Endothelial cell of umbilical vein (primary cell): ENCODE measurements at regions not wholly inside any gene's neighbourhood (a gene's known extent, or its start where the extent isn't known, plus 50 kb on each side); places are given as distances from the start of the nearest gene placed in this dataset.

Experiments
- BruUV-seq: library from RNA; stranded (reverse); fragments of 400-500 nt; replicated peaks from 2 replicates; lab custom pipeline; 2021; lab: Mats Ljungman, UMichigan
- CTCF ChIA-PET: fragments of 300-600, 350-600 bp; sonication (Branson Sonifier 250); formaldehyde crosslinking; loops from one replicate; lab custom pipeline; 2021; ENCODE audit warnings: antibody characterized with exemption, inconsistent platforms; lab: Charles Lee
- POLR2A ChIA-PET: fragments of 300-600, 350-600 bp; sonication (Branson Sonifier 250); formaldehyde crosslinking; loops from one replicate; lab custom pipeline; 2021; ENCODE audit warnings: antibody characterized with exemption, inconsistent platforms; lab: Charles Lee
- DNase-seq: peaks from one replicate; pipeline ENCODE4 v3.0.0-alpha.2; 2011; ENCODE audit warnings: low read depth, low spot score
- FAIRE-seq: peaks from 2 replicates; lab custom pipeline; 2011; peaks lifted over from hg19 to GRCh38; lab: Jason Lieb, UNC
- H2AFZ ChIP-seq: 2 replicates; pipeline ENCODE4 v1.6.0; 2012; ENCODE audit warnings: low read depth, low read length, control low read depth, inconsistent platforms
- H3K27ac ChIP-seq: 2 replicates; pipeline ENCODE4 v1.5.1; 2011; ENCODE audit warnings: low read depth, mild to moderate bottlenecking, control low read depth, low read length, moderate library complexity; ENCODE audit not compliant: insufficient read depth
- H3K27me3 ChIP-seq, 2 experiments: 2 replicates each; pipeline versions ENCODE4 v1.6.0 to v1.6.1; 2011; ENCODE audit warnings: low read length in 2 of 2, mixed read lengths in 1 of 2; ENCODE audit not compliant: control insufficient read depth in 2 of 2, insufficient read depth in 2 of 2
- H3K36me3 ChIP-seq, 2 experiments: 2 replicates in 1 of 2; 3 replicates in 1 of 2; pipeline ENCODE4 v1.5.1; 2011; ENCODE audit warnings: low read length in 2 of 2, mild to moderate bottlenecking in 1 of 2, moderate library complexity in 1 of 2; ENCODE audit not compliant: control insufficient read depth in 2 of 2, insufficient read depth in 2 of 2; ENCODE audit errors: extremely low read depth in 1 of 2
- H3K4me1 ChIP-seq: 3 replicates; pipeline ENCODE4 v1.5.1; 2011; ENCODE audit warnings: mild to moderate bottlenecking, low read length; ENCODE audit not compliant: control insufficient read depth, insufficient read depth; ENCODE audit errors: extremely low read depth
- H3K4me2 ChIP-seq: 2 replicates; pipeline ENCODE4 v1.6.1; 2011; ENCODE audit warnings: low read length, control low read depth, mixed read lengths; ENCODE audit not compliant: insufficient read depth
- H3K4me3 ChIP-seq, 3 experiments: fragments of 200-600 bp in 1 of 3; sonication (generic), shearing (Covaris generic) in 1 of 3; replicated peaks in 1 of 3; 2 replicates each; pipeline ENCODE4 v1.5.1; 2011 to 2016; ENCODE audit warnings: control low read depth in 3 of 3, low read length in 3 of 3, mild to moderate bottlenecking in 2 of 3, inconsistent platforms in 1 of 3, low read depth in 1 of 3, moderate library complexity in 1 of 3; ENCODE audit not compliant: insufficient read depth in 1 of 3
- H3K79me2 ChIP-seq: 2 replicates; pipeline ENCODE4 v1.6.0; 2012; ENCODE audit warnings: low read length, inconsistent platforms; ENCODE audit not compliant: control insufficient read depth, insufficient read depth
- H3K9ac ChIP-seq: replicated peaks from 2 replicates; pipeline ENCODE3; 2011; ENCODE audit warnings: low read length, control low read depth; ENCODE audit not compliant: insufficient read depth; ENCODE audit errors: extremely low read depth
- H3K9me1 ChIP-seq: replicated peaks from 3 replicates; pipeline ENCODE4 v1.6.0; 2011; ENCODE audit warnings: mild to moderate bottlenecking, low read length; ENCODE audit not compliant: control insufficient read depth, insufficient read depth; ENCODE audit errors: extremely low read depth
- H3K9me3 ChIP-seq: replicated peaks from 2 replicates; pipeline ENCODE4 v1.5.1; 2012; ENCODE audit warnings: low read length, inconsistent platforms; ENCODE audit not compliant: control insufficient read depth, insufficient read depth
- H4K20me1 ChIP-seq: replicated peaks from 2 replicates; pipeline ENCODE3; 2011; ENCODE audit warnings: mild to moderate bottlenecking, low read length; ENCODE audit not compliant: control insufficient read depth, insufficient read depth; ENCODE audit errors: extremely low read depth
- CTCF ChIP-seq, 2 donors: IDR thresholded peaks; 1 replicate in 1 of 2; 2 replicates in 1 of 2; pipeline ENCODE4 v1.5.1; 2011; ENCODE audit warnings: low read length in 2 of 2, mild to moderate bottlenecking in 2 of 2, moderate library complexity in 2 of 2, control low read depth in 1 of 2, inconsistent platforms in 1 of 2, low read depth in 1 of 2; ENCODE audit not compliant: insufficient read depth in 1 of 2; ENCODE audit errors: extremely low read depth in 1 of 2
- EZH2 ChIP-seq: IDR thresholded peaks from 2 replicates; pipeline ENCODE4 v1.6.1; 2012; ENCODE audit warnings: borderline replicate concordance, low read depth, mild to moderate bottlenecking, moderate library complexity, low read length, inconsistent platforms; ENCODE audit not compliant: severe bottlenecking
- FOS ChIP-seq: IDR thresholded peaks from 2 replicates; pipeline ENCODE4 v1.6.1; 2011; ENCODE audit warnings: mild to moderate bottlenecking, low read length, moderate library complexity, borderline replicate concordance; ENCODE audit not compliant: insufficient read depth
- GATA2 ChIP-seq: IDR thresholded peaks from 2 replicates; pipeline ENCODE4 v1.7.0; 2011; ENCODE audit warnings: low read depth, mild to moderate bottlenecking, moderate library complexity, mixed read lengths, low read length; ENCODE audit not compliant: insufficient read length, insufficient read depth
- JUN ChIP-seq: IDR thresholded peaks from 2 replicates; pipeline ENCODE4 v1.6.1; 2011; ENCODE audit warnings: borderline replicate concordance, low read depth; ENCODE audit not compliant: insufficient read length, insufficient read depth
- MAX ChIP-seq: IDR thresholded peaks from 2 replicates; pipeline ENCODE4 v1.6.1; 2011; ENCODE audit not compliant: insufficient read depth, insufficient read length
- MYC ChIP-seq: IDR thresholded peaks from one replicate; pipeline ENCODE4 v1.6.1; 2011; ENCODE audit warnings: mild to moderate bottlenecking, low read depth, low read length
- POLR2A ChIP-seq: IDR thresholded peaks from 2 replicates; pipeline ENCODE4 v1.6.1; 2012; ENCODE audit warnings: low read depth, mild to moderate bottlenecking, control low read depth, low read length
- POLR2AphosphoS5 ChIP-seq: IDR thresholded peaks from 2 replicates; pipeline ENCODE4 v1.6.1; 2012; ENCODE audit warnings: low read depth, mild to moderate bottlenecking, control low read depth, low read length, moderate library complexity; ENCODE audit not compliant: insufficient read depth
- dilution Hi-C: fragments of 300-500 bp; cut with MboI; formaldehyde crosslinking; loops from one replicate; pipeline ENCODE4 v1.15.0; 2019; ENCODE audit warnings: low sequenced_read_pairs; ENCODE audit not compliant: extremely low pct_ligation_motif_present
- intact Hi-C: fragments of 100-400 bp; cut with micrococcal nuclease; formaldehyde crosslinking; loops from one replicate; pipeline ENCODE4 v1.10.0; 2022

GRCh38 chr4:27267970-27268355 is 407.3 kb downstream of the STIM2 start:
- Histone ChIP-seq H3K4me1 (no peaks in the 10 kb centered on the region), H4K20me1 (no peaks in the 10 kb centered on the region), H3K79me2 (no peaks in the 10 kb centered on the region), H3K9ac (no peak overlapping the region), H3K9me1 (no peaks in the 10 kb centered on the region), H3K9me3 (no peaks in the 10 kb centered on the region), H3K27me3 (no peaks in the 10 kb centered on the region), H3K4me3 (no peak overlapping the region), H3K4me2 (no peak overlapping the region), H3K36me3 (no peaks in the 10 kb centered on the region), H3K27ac (no peak overlapping the region), H2AFZ (no peak overlapping the region)
- dilution Hi-C loops (no loop called here), intact Hi-C loops (no loop called here)
- TF ChIP-seq CTCF (IDR thresholded peaks at IDR 0.05; ENCODE audit: extremely low read depth in 1 of 2, insufficient read depth in 1 of 2, low read depth in 1 of 2, low read length in 2 of 2) (no peak), MAX (no peak), MYC (no peak), GATA2 (no peak), FOS (no peak), EZH2 (no peak), POLR2AphosphoS5 (no peak), POLR2A (no peak), JUN (no peak)
- ChIA-PET POLR2A (no interaction called here), CTCF (no interaction called here)
- no peak for FAIRE-seq
- no TSS peak for BruUV-seq
- DNase-seq = no peak
